ACHN (cell line): ENCODE measurements at regions not wholly inside any gene's neighbourhood (a gene's known extent, or its start where the extent isn't known, plus 50 kb on each side); places are given as distances from the start of the nearest gene placed in this dataset.
"Not testable (repeated sequence)": the region's sequence is repeated elsewhere in the genome, so short reads cannot be mapped to it uniquely, and the experiment has no call there.

Experiments
- DNase-seq: peaks from one replicate; pipeline ENCODE4 v3.0.0-alpha.2; 2015
- in situ Hi-C: cut with HindIII; loops from 2 replicates; pipeline ENCODE4 v1.10.0; 2017; ENCODE audit warnings: low sequenced_read_pairs, low pct_ligation_motif_present, low pct_unique_long_range_greater_than_20kb

DNA sequence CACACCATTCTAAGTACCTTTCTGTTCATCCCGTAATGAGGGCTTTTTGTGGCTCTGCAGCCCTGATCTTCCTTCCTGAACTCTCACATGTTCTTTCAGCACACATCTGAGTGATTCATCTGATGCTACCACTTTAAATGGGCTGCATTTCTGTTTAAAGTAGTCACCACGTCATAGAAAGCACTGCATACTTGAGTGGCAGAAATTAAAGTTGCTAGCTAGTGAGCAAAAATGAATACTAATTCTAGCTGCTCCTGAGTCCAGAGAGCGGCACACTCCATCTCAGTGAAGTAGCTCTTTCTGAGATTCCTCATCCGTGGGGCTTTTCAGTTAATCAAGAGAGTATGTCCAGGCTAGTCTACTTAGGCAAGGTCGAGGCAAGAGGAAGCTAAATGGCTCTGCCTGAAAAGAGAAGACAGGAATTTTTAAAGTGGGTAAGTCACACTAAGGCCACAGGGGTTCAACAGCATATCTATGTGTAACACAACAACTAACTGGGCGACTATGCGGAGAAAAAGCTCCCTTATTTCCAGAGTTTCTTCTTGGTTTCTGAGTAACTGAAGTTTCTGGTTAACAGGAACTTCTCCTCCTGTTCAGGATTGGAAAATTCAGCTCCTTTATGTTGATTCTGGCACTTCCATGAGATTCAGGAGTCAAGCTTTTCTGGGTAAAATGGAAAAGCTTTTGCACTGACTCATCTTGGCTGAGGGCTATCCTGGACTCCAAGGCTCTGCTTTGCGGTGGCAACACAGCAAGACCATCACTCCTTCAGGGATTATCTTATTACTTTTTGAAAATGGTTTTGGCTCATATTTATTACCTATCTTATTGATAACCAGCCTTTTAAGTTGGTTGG is 109.5 kb downstream of the TAF11L14 start:
- no peak for DNase-seq
- in situ Hi-C loops = no loop called here

DNA sequence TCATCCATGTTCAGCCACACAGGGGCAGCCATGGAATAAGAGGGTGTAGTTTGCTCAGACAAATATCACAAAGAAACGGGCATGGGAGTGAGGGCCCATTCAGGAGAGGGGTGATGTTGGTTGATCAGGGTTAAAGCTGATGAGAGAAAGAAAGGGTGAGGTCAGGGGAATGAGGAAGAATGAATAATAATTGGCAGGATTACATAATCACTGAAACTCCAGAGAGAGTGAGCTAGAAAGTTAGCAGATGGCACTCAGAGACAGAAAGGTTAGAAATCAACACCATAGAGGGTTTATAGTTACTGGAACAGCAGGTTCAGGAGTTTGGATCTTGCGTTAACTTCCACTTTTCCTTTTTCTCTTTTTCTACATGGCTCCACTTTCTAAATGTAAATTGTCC is 113.9 kb downstream of the TAF11L14 start:
- in situ Hi-C loops = no loop called here
- DNase-seq = no peak

DNA sequence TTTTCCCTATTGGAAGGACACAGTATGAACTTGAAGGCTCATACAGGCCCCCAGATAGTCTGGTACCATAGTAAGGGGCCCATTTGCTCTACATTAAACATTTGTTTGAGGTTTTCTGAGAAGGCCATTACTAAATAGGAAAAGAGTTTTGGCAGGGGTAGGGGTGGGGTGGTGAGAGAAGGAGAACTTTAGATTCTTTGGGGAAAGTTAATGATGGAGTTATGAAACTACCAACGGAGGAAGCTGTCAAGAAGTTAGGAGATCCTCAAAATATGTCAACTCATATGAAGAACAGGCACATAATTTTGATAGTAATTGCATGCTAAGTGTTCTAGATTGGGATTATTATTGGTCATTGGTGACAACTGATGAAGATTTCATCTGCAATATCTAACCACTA is 114.7 kb downstream of the TAF11L14 start:
- no peak for DNase-seq
- in situ Hi-C loops = no loop called here

DNA sequence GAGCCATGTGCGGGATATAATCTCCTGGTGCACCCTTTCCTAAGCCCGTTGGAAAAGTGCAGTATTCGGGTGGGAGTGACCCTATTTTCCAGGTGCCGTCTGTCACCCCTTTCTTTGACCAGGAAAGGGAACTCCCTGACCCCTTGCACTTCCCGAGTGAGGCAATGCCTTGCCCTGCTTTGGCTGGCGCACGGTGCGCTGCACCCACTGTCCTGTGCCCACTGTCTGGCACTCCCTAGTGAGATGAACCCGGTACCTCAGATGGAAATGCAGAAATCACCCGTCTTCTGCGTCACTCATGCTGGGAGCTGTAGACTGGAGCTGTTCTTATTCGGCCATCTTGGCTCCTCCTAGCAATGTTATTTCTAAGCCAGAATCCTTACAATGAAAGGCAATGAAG is 121.1 kb downstream of the TAF11L14 start:
- in situ Hi-C loops, DNase-seq: not testable (repeated sequence)

DNA sequence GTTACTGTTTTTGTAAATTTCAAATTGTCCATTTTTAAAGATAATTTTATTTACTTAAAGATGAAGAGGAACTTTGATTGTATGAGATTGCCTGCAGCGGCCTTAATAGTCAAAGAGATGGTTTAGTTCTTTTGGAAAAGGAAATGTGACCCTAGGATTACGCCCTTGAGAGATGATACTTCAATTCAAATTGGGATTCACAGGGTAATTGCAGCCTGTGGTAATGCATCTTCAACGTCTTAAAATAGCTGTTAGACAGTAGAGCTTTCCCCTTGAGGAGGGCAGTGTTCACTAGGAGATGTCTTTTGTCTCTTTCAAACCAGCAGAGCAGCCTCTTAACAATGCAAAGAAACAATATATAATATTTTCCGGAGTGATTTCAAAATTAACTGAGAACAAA is 127.1 kb downstream of the TAF11L14 start:
- in situ Hi-C loops = no loop called here
- no peak for DNase-seq

DNA sequence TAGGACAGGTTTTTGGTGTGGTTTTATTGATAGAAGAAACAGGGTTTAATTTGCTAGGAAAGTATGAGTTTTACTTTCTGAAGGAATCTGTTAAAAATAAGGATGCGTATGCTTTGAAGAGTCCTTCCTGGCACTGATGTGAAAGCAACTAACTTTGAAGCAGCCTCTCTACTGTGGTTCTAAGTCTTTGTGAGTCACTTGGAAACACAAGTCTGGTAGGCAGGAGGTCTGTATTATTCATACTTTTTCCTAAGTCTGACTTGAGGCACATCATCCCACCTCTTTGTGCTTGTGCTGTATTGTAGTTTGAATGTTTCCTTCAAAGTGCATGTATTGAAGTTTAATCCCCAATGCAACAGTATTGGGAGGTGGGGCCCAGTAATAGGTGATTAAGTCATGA is 129.0 kb downstream of the TAF11L14 start:
- in situ Hi-C loops = no loop called here

DNA sequence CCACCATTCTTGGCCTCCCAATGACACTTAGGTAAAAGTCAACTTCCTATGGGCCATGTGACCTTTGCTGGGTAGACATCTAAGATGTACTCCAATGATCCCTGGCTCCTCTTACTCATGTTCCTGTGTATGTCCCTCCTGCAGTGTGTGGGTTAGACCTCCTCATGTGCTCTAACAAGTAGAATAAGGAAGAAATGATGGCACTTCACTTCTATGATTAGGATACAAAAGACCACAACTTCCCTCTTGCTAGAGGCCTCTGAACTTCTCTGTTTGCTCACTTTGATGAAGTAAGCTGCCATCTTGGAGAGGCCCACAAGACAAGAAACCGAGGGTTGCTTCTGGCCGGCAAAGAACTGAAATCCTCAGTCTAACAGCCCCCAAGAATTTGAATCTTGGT is 131.8 kb downstream of the TAF11L14 start:
- in situ Hi-C loops = no loop called here

More for the DNA sequence above, 129.0 kb downstream of the TAF11L14 start:
- no peak for DNase-seq

DNA sequence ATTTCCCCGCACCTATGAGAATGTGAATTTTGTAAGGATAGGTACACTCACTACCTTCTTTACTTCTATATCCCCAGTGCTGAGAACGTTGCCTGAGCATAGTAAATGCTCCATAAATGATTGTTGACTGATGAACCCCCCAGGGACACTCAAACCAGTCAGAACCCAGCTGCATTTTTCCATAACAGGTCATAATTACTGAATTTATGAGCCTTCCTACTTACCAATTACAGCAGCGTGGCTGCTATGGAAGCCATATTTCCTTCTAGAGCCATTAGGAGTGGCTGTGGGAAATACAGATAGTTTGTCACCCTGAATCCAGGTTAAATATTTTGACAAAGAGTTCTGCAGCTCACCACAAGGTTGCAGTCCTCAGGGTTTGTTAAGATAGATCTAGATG is 135.0 kb downstream of the TAF11L14 start:
- DNase-seq = no peak
- in situ Hi-C loops = no loop called here

More for the DNA sequence above, 131.8 kb downstream of the TAF11L14 start:
- no peak for DNase-seq

DNA sequence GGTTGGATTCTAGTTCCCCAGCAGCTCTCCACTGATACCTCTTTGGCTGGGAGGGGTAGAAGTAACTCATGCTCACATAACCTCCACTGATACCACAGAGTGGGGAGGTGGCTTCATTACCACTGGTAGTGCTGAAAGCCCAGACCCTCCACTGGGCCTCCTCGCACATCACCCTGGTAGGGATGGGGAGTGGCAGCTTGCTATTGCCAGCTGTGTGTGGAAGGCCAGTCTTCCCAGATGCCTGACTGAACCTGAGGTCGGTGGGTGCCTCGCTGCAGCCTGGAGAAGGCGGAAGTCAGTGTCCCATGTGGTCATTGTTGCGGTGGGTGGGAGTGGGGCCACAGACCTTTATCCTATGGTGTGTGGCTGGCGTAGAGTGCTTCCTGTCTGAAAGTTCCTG is 138.0 kb downstream of the TAF11L14 start:
- DNase-seq = no peak

DNA sequence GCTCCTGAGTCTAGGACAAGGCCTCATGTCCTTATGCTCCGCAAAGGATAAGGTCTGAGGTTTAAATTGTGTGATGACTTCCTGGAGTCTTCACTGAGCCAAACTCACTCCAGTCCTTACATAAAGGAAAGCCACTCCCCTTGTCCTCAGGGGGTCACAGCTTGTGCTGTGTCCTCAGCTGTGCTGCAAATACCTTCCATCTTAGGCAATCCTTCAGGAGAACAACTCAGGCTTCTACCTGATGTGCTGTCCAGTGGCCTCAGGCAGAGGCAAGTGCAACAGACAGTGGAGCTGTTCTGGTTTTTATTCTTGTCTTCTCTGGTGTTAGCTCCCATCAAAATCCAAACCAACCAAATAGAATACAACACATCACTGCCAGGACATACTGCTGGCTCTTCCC is 151.5 kb downstream of the TAF11L14 start:
- no peak for DNase-seq
- in situ Hi-C loops = no loop called here

More for the DNA sequence above, 138.0 kb downstream of the TAF11L14 start:
- in situ Hi-C loops = no loop called here

DNA sequence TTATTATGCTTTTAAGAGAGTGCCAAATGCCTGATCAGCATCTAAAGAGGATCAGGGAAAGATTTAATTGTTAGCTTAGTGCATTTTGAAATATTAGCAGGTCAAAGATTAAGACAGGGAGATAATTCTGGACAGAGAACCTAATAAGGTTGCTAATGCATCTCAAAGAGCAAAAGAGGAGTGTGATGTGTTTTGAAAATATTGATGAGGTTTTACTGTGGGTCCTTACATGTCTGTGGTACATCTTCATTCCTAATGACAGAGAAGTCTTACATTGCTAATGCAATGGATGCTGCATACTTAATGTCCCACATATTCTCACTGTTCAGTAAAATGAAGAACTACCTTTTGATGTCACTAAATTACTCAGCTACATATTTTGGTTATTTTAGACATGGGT is 154.1 kb downstream of the TAF11L14 start:
- in situ Hi-C loops = no loop called here
- no peak for DNase-seq

DNA sequence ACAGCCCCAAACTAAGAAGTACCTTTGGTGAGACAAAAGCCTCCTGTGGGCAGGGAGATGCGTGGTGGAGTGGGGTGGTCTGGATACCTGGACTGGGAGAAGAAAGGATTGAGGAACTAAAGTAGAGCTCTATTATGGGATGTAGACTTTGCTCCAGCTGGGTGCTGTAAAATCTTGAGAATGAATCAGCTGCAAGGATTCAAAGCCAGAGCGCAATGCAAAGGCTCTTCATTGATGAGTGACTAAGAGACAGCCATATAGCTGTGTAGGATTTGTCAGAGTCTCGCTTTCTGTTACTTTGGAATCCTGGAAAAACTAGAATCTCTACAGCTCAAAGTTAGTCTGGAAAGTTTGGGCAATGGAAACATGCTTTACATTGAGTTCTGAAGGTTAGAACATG is 159.9 kb downstream of the TAF11L14 start:
- no peak for DNase-seq
- in situ Hi-C loops = no loop called here

DNA sequence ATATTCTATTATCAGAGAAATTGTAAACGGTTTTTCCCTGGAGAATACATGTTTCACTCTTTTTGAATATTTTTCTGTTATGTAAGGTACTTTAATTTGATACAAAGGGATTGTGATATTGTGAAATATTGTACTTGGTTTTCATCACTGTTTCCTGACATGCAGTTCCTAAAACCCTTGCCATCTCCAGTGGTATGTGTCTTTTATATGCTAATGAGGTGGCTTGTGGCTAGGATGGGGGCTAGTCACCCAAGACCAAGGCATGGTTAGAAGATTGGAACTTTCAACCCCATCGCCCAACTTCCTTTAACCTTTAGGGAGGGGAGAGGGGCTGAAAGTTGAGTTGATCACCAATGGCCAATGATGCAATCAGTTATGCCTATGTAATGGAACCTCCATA is 160.6 kb downstream of the TAF11L14 start:
- in situ Hi-C loops = no loop called here
- no peak for DNase-seq

DNA sequence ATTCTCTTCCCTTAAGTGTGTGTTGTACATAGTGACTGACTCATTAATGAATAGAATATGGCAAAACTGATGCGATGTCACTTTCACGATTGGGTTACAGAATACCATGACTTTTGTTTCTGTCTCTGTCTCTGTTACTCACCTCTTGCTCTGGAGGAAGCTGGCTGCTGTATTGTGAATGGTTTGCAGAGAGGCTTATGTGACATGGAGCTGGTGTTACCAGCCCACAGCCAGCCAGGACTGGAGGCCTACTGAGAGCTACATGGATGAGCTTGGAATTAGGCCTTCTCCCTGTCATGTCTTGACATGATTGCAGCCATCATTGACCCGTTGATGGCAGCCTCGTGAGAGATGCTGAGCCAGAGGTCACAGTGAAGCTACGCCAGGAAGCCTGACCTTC is 161.9 kb downstream of the TAF11L14 start:
- in situ Hi-C loops = no loop called here
- no peak for DNase-seq

DNA sequence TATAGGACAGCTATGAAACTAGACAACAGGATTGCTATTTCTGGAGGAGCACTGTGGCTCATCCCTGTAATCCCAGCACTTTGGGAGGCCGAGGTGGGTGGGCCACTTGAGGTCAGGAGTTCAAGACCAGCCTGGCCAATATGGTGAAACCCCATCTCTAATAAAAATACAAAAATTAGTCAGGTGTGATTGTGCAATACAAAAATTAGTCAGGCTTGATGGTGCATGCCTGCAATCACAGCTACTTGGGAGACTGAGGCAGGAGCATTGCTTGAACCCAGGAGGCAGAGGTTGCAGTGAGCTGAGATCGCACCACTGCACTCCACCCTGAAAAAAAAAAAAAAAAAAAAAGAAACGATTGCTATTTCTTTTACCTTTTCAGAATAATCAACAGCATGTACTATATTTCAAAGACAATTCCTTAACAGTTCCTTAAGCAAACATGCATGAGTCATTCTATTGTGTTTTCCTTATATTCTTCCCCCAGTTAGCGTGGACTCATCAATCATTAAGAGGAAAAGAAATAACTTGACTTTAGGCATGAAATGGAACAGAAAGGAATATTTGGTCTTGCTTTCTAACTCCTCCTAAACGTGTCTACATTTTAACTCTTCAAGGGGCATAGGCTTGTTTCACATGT is 162.6 kb downstream of the TAF11L14 start:
- no peak for DNase-seq
- in situ Hi-C loops = no loop called here

DNA sequence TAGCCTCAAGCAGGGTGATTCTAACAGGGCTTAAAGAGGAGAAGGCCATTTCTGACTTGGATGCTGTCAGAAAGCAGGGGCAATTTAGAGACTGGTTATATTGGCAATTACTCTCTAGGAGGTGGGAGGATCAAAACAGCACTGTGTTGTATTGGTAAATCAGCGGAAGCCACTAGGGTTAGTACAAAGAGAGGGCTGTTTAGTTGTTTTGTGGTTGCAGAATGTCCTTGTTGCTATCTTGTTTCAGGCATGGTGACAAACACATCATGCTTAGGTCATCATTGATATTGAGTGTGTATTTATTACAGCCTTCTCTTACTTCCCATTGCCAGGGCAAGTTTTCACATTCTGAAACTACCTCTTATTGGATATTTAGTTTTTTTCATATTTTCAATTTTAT is 165.3 kb downstream of the TAF11L14 start:
- DNase-seq = no peak

DNA sequence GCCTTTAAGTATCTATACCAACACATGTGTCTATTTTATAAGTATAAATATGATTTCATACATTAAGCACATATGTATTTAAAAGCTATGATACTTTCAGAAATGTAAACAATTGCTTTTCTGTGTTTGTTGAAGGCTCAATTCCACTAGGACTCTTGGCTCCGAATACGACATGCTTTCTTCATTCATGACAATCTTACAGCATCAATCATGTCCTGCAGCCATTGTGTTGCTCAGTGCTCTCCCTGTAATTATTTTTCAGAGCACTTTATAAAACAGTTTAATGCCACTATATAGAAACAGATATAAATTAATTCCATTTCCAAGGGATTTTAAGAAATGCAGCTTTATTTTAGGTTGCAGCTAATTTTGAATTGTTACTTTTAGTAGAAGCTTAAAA is 167.3 kb downstream of the TAF11L14 start:
- DNase-seq = no peak
- in situ Hi-C loops = no loop called here

More for the DNA sequence above, 165.3 kb downstream of the TAF11L14 start:
- in situ Hi-C loops = no loop called here

DNA sequence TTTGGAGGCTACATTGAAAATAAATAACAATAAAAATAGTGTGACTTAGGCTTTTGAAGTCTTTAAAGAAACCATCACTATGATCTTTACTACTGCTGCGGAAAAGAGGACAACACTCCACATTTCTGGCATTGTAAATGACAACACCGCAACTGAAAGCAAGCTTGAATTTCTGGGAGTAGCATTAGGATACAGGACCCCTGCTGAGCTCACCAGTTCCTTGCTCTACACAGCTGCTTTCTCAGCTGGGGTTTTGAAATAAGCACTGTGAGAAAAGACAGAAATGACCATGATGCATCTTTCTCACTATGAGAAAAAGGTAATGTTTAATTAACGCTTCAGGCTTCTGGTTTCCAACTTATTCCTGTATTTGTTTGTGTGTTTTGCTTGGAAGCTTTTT is 168.0 kb downstream of the TAF11L14 start:
- in situ Hi-C loops = no loop called here
- no peak for DNase-seq

DNA sequence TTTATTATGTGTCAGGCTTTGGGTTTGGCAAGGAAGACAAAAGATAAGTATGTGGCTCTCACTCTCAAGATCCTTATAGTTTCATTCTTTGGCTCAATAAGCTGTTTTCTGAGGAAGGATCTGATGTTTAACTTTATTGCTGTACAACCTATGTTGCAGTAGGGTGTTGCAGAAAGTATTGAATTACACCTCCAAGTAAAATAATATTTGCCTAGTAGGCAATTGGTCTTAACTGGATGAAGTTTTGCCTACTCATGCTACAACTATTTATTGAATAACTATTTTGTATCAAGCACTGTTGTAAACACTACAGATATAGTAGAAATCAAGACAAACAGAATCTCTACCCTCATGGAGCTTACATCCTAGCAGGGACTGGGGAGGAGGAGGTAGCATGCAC is 169.7 kb downstream of the TAF11L14 start:
- in situ Hi-C loops = no loop called here
- DNase-seq = no peak

DNA sequence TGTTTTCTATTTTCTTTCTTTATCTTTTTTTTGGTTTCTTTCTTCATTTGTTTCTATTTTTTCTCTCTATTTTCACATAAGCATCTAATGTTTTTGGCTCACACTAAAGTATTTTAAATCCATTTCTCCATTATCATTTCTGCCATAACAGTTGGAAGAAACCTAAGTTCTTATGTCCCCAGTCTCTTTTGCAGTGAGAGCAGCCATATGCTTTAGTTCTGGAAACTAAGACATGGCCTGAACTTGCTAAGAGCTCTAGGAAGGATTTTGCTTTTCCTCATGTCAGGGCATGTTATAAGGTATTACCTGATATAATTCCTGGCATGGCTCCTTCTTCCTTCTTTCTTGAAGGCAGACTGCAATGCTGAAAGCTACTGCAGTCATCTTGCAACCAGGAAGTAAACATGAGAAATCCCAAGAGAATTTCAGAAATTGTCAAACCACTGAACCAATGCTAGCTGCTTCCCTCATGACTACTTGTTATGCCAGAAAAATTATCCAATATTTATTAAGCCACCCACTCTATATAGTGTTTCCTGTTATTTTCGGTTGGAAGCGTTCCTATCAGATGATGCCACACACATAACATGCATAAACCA is 171.1 kb downstream of the TAF11L14 start:
- in situ Hi-C loops = no loop called here
- DNase-seq = no peak
